ENCODE measurements at regions not wholly inside any gene's neighbourhood (a gene's known extent, or its start where the extent isn't known, plus 50 kb on each side); places are given as distances from the start of the nearest gene placed in this dataset.

- H3K27me3 ChIP-seq (ENCODE audit: insufficient read depth, low read length): no peaks in the 10 kb centered on the region
- H3K36me3 ChIP-seq (ENCODE audit: insufficient read depth, low read length): no peaks in the 10 kb centered on the region
- H3K9ac ChIP-seq (ENCODE audit: low read depth, low read length): no peak overlapping the region
- no peak overlapping the region for H3K4me3 ChIP-seq (ENCODE audit: low read length)
- no peak overlapping the region for H3K27ac ChIP-seq (ENCODE audit: low read depth, low read length)
- no peaks in the 10 kb centered on the region for H3K4me1 ChIP-seq (ENCODE audit: insufficient read depth, low read length)
- 93% methylated on average over 4 of the region's 4 CpGs for WGBS
- H3K9me3 ChIP-seq (ENCODE audit: insufficient read depth, low read depth, low read length): no peaks in the 10 kb centered on the region
Observed at GRCh38 chr13:34405410-34406181, 536.5 kb upstream of the NBEA start.

GRCh38 chr13:34408640-34409039 is 533.4 kb upstream of the NBEA start:
- H3K36me3 ChIP-seq (ENCODE audit: insufficient read depth, low read length): no peaks in the 10 kb centered on the region
- H3K27me3 ChIP-seq (ENCODE audit: insufficient read depth, low read length): no peaks in the 10 kb centered on the region
- 100% methylated on average over 1 of the region's 2 CpGs for WGBS
- H3K27ac ChIP-seq (ENCODE audit: low read depth, low read length): no peak overlapping the region
- H3K4me3 ChIP-seq (ENCODE audit: low read length): no peak overlapping the region
- H3K9ac ChIP-seq (ENCODE audit: low read depth, low read length): no peak overlapping the region
- H3K4me1 ChIP-seq (ENCODE audit: insufficient read depth, low read length): no peaks in the 10 kb centered on the region
- no peaks in the 10 kb centered on the region for H3K9me3 ChIP-seq (ENCODE audit: insufficient read depth, low read depth, low read length)

DNA sequence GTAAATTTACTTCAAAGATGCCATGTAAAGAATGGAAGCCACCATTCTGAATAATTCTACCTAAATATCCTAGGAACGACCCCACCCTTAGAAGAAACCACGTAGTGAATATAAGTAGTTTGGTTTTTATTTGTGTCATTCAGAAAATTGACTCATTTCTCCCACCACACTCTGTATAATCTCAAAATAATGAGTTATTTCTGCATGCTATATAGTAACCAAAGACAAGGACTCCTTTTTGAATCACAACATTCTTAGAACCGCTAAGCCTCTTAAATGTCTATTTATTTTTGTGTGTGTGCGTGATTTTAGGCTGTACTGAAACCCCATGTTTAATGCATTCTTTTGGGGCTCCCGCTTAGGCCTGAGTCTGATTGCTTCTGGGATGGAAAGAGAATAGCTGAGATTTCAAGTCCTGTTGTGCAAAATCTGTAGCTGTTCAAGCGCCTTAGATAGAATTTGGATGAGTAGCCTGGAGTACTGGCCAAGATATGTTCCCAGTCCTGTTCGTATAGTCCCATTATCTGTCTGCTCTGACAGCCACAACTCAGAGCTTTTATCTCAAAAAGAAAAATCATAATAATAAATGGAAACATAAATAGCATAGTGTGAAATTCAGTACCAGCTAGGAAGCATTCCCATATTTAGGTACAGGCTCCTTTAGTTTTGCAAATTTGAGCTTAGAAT is 532.4 kb upstream of the NBEA start:
- 76% methylated on average over 5 of the region's 7 CpGs for WGBS
- H3K27me3 ChIP-seq (ENCODE audit: insufficient read depth, low read length): no peaks in the 10 kb centered on the region
- no peaks in the 10 kb centered on the region for H3K4me1 ChIP-seq (ENCODE audit: insufficient read depth, low read length)
- H3K36me3 ChIP-seq (ENCODE audit: insufficient read depth, low read length): no peaks in the 10 kb centered on the region
- H3K9me3 ChIP-seq (ENCODE audit: insufficient read depth, low read depth, low read length): no peaks in the 10 kb centered on the region
- no peak overlapping the region for H3K4me3 ChIP-seq (ENCODE audit: low read length)
- no peak overlapping the region for H3K27ac ChIP-seq (ENCODE audit: low read depth, low read length)
- H3K9ac ChIP-seq (ENCODE audit: low read depth, low read length): no peak overlapping the region

- no peaks in the 10 kb centered on the region for H3K9me3 ChIP-seq (ENCODE audit: insufficient read depth, low read depth, low read length)
- H3K36me3 ChIP-seq (ENCODE audit: insufficient read depth, low read length): no peaks in the 10 kb centered on the region
- no peaks in the 10 kb centered on the region for H3K4me1 ChIP-seq (ENCODE audit: insufficient read depth, low read length)
- WGBS: 98% methylated on average over 3 of the region's 4 CpGs
- H3K27me3 ChIP-seq (ENCODE audit: insufficient read depth, low read length): no peaks in the 10 kb centered on the region
- no peak overlapping the region for H3K9ac ChIP-seq (ENCODE audit: low read depth, low read length)
- H3K4me3 ChIP-seq (ENCODE audit: low read length): no peak overlapping the region
- no peak overlapping the region for H3K27ac ChIP-seq (ENCODE audit: low read depth, low read length)
Observed at GRCh38 chr13:34410678-34411077, 531.4 kb upstream of the NBEA start.

DNA sequence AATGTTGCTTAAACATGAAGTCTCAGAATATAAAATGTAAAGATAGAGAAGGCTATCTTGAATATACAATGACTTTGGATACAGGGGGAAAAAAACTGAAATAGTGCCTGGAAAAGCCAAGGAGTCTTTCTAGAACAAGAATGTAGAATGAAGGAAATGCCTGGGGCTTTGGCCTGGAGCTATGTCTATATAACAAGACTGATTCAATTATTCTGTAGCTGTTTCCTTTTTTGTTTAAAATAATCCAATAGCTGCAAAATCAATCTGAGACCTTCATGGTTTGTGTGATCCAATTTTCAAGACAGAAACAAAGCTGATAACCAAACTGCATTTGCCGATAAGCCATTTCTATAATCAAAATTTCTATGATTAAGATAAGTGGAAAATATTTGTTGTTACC is 530.9 kb upstream of the NBEA start:
- no peak overlapping the region for H3K4me3 ChIP-seq (ENCODE audit: low read length)
- no peaks in the 10 kb centered on the region for H3K4me1 ChIP-seq (ENCODE audit: insufficient read depth, low read length)
- H3K9me3 ChIP-seq (ENCODE audit: insufficient read depth, low read depth, low read length): no peaks in the 10 kb centered on the region
- no peaks in the 10 kb centered on the region for H3K36me3 ChIP-seq (ENCODE audit: insufficient read depth, low read length)
- no peak overlapping the region for H3K9ac ChIP-seq (ENCODE audit: low read depth, low read length)
- no CpG with 5 or more reads among the region's 1 CpG for WGBS
- no peaks in the 10 kb centered on the region for H3K27me3 ChIP-seq (ENCODE audit: insufficient read depth, low read length)
- no peak overlapping the region for H3K27ac ChIP-seq (ENCODE audit: low read depth, low read length)

DNA sequence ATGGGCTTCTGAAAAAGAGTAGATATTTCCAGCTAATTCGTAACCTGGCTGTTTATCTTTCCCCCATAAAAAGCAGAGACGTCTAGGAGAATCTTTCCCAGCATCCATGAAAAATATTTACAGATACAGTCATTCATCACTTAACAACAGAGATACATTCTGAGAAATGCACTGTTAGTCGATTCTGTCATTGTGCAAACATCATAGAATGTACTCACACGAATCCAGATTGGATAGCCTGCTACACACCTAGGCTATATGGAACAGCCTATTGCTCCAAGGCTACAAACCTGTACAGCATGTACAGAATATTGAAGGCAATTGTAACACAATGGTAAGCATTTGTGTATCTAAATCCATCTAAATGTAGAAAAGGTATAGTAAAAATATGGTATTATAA is 530.2 kb upstream of the NBEA start:
- WGBS: 92% methylated on average over 4 of the region's 4 CpGs
- Histone ChIP-seq H3K27ac (ENCODE audit: low read depth, low read length) (no peak overlapping the region), H3K27me3 (ENCODE audit: insufficient read depth, low read length) (no peaks in the 10 kb centered on the region), H3K9ac (ENCODE audit: low read depth, low read length) (no peak overlapping the region), H3K4me3 (ENCODE audit: low read length) (no peak overlapping the region), H3K4me1 (ENCODE audit: insufficient read depth, low read length) (no peaks in the 10 kb centered on the region), H3K9me3 (ENCODE audit: insufficient read depth, low read depth, low read length) (no peaks in the 10 kb centered on the region), H3K36me3 (ENCODE audit: insufficient read depth, low read length) (no peaks in the 10 kb centered on the region)

DNA sequence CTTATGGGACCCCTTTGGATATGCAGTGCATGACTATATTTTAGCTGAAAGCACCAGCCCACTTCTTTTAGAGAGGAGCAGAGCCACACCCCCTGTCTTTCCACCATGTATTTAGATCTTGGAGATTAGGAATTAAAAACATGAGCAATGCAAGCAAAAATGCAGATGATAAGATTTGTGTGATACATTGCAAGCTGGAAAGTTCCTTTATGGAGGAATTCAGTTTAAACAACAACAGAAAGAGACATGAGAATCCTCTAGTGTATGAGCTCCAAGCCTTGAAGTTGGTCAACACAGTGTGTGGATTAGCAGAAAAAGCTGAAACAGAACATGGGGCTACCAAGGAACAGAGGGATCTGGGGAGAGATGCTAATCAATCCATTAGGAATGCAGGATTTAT is 529.8 kb upstream of the NBEA start:
- Histone ChIP-seq H3K36me3 (ENCODE audit: insufficient read depth, low read length) (no peaks in the 10 kb centered on the region), H3K27me3 (ENCODE audit: insufficient read depth, low read length) (no peaks in the 10 kb centered on the region), H3K4me1 (ENCODE audit: insufficient read depth, low read length) (no peaks in the 10 kb centered on the region), H3K27ac (ENCODE audit: low read depth, low read length) (no peak overlapping the region), H3K9ac (ENCODE audit: low read depth, low read length) (no peak overlapping the region), H3K4me3 (ENCODE audit: low read length) (no peak overlapping the region), H3K9me3 (ENCODE audit: insufficient read depth, low read depth, low read length) (no peaks in the 10 kb centered on the region)

DNA sequence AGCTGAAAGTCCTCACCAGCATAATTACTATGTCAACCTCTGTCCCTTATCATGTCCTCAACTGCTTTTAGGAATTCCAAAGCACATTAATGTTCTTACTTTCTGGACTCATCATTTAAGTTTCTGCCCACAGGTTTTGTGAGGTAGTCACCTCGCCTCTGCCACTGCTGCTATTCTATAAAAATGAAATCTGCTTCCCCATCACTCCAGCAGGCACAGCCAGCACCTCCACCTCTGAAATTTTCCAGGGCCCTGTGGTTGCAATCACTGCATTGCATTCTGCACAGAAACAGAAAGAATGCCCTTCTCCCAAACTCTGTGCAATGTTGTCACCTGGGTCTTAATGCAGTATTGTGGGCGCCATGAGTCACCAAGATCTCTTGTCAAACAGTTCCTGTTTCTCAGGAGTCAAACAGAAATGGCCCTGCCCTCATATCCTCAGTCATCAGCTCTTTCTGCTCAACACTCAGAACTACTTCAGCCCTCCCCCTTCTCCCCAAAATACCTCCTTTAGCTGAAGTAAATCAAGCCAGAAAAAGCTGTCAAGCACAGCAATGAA is 529.2 kb upstream of the NBEA start:
- Histone ChIP-seq H3K9me3 (ENCODE audit: insufficient read depth, low read depth, low read length) (no peaks in the 10 kb centered on the region), H3K36me3 (ENCODE audit: insufficient read depth, low read length) (no peaks in the 10 kb centered on the region), H3K4me3 (ENCODE audit: low read length) (no peak overlapping the region), H3K9ac (ENCODE audit: low read depth, low read length) (no peak overlapping the region), H3K4me1 (ENCODE audit: insufficient read depth, low read length) (no peaks in the 10 kb centered on the region), H3K27ac (ENCODE audit: low read depth, low read length) (no peak overlapping the region), H3K27me3 (ENCODE audit: insufficient read depth, low read length) (no peaks in the 10 kb centered on the region)
- WGBS: 95% methylated on average over 2 of the region's 2 CpGs

DNA sequence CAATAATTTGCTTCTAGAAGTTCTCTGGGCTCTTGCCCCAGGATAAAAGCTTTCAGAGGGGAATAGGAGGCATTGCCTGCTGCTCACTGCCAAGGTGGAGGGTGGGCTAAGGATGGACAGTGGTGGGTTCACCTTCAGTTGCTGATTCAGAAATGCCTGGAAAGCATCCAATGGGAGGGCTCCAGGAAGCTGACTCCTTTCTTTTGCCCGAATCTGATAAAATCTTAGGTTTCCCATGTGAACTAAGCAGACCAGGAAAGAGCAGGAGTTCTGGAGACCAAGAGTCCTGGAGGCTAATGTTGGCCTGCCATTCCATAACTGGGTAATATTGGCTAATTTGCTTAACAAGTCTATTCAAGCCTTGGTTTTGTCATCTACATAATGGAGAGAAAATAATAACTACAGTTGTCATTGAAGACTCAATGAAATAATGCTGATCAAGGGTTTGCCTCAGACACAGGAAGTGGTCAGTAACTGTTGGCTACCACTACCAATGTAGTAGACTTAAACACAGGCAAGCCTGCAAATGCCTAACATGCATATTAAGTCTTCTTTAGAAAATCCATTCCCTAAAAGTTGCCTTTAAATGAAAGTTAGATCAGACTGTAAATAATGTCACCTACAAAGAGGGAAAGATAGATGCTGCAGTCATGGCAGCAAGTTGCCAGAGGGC is 528.4 kb upstream of the NBEA start:
- 95% methylated on average over 1 of the region's 1 CpG for WGBS
- no peak overlapping the region for H3K27ac ChIP-seq (ENCODE audit: low read depth, low read length)
- H3K9ac ChIP-seq (ENCODE audit: low read depth, low read length): no peak overlapping the region
- H3K27me3 ChIP-seq (ENCODE audit: insufficient read depth, low read length): no peaks in the 10 kb centered on the region
- no peaks in the 10 kb centered on the region for H3K4me1 ChIP-seq (ENCODE audit: insufficient read depth, low read length)
- H3K9me3 ChIP-seq (ENCODE audit: insufficient read depth, low read depth, low read length): no peaks in the 10 kb centered on the region
- no peaks in the 10 kb centered on the region for H3K36me3 ChIP-seq (ENCODE audit: insufficient read depth, low read length)
- no peak overlapping the region for H3K4me3 ChIP-seq (ENCODE audit: low read length)

DNA sequence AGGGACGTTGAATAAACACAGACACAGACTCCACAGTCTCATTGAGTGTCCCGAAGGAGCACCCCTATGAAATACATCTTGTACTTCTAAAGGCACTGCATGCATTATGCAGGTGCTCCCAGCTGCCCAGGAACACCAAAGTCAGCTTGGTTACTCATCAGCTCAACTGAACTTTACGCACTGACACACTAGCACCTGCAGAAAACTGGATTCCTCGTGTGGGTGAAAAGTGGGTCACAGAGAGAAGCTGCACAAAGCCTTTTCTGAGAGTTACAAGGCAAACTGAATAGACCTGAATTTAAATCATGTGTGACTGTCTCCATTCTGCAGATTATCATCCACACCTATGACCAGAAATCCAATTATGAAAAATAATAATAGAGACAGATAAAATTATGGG is 527.5 kb upstream of the NBEA start:
- no peak overlapping the region for H3K27ac ChIP-seq (ENCODE audit: low read depth, low read length)
- 96% methylated on average over 4 of the region's 4 CpGs for WGBS

GRCh38 chr13:34416971-34417380 is 525.1 kb upstream of the NBEA start:
- Histone ChIP-seq H3K4me3 (ENCODE audit: low read length) (no peak overlapping the region), H3K27ac (ENCODE audit: low read depth, low read length) (no peak overlapping the region), H3K9me3 (ENCODE audit: insufficient read depth, low read depth, low read length) (no peaks in the 10 kb centered on the region), H3K4me1 (ENCODE audit: insufficient read depth, low read length) (no peaks in the 10 kb centered on the region), H3K9ac (ENCODE audit: low read depth, low read length) (no peak overlapping the region), H3K36me3 (ENCODE audit: insufficient read depth, low read length) (no peaks in the 10 kb centered on the region), H3K27me3 (ENCODE audit: insufficient read depth, low read length) (no peaks in the 10 kb centered on the region)
- 90% methylated on average over 5 of the region's 5 CpGs for WGBS

More for the DNA sequence above, 527.5 kb upstream of the NBEA start:
- Histone ChIP-seq H3K9me3 (ENCODE audit: insufficient read depth, low read depth, low read length) (no peaks in the 10 kb centered on the region), H3K4me1 (ENCODE audit: insufficient read depth, low read length) (no peaks in the 10 kb centered on the region), H3K36me3 (ENCODE audit: insufficient read depth, low read length) (no peaks in the 10 kb centered on the region), H3K27me3 (ENCODE audit: insufficient read depth, low read length) (no peaks in the 10 kb centered on the region), H3K9ac (ENCODE audit: low read depth, low read length) (no peak overlapping the region), H3K4me3 (ENCODE audit: low read length) (no peak overlapping the region)
